HCT116 (cell line): ENCODE measurements at regions not wholly inside any gene's neighbourhood (a gene's known extent, or its start where the extent isn't known, plus 50 kb on each side); places are given as distances from the start of the nearest gene placed in this dataset.

Experiments
- ATAC-seq: fragments of 200-7000 bp; cut with Tn5 transposase; 2 replicates; pipeline ENCODE4 v1.9.1; 2020; ENCODE audit warnings: mild to moderate bottlenecking, moderate library complexity
- BruUV-seq: library from RNA; stranded (reverse); fragments of 400-500 nt; replicated peaks from 2 replicates; lab custom pipeline; 2021; lab: Mats Ljungman, UMichigan
- CTCF ChIA-PET: fragments of 300-600 bp; sonication (Branson Sonifier 250); formaldehyde crosslinking; loops from one replicate; lab custom pipeline; 2021; ENCODE audit warnings: antibody characterized with exemption; lab: Charles Lee
- POLR2A ChIA-PET: fragments of 300-600, 350-600 bp; sonication (Branson Sonifier 250); formaldehyde crosslinking; loops from one replicate; lab custom pipeline; 2021; ENCODE audit warnings: antibody characterized with exemption; lab: Charles Lee
- RAD21 ChIA-PET, 2 experiments: fragments of 300-600 bp; sonication (Branson Sonifier 250); formaldehyde crosslinking; loops; one replicate each; lab custom pipeline; 2023; ENCODE audit warnings: low total read pairs in 2 of 2; ENCODE audit not compliant: uncharacterized antibody in 2 of 2, unreplicated experiment in 2 of 2, low non-redundant PET in 1 of 2; lab: Charles Lee
- DNase-seq: peaks from one replicate; pipeline ENCODE4 v3.0.0-alpha.2; 2010; ENCODE audit warnings: low read depth, low spot score
- H2AFZ ChIP-seq: fragments of 200-600 bp; shearing (Covaris generic), sonication (generic); 2 replicates; pipeline ENCODE4 v1.6.1; 2017; ENCODE audit warnings: low read depth, mixed run types, mixed read lengths, antibody characterized with exemption, low read length; ENCODE audit not compliant: poor library complexity, severe bottlenecking
- H3K27ac ChIP-seq: 2 replicates; pipeline ENCODE4 v1.5.1; 2012; ENCODE audit warnings: low read depth, low read length
- H3K27me3 ChIP-seq: fragments of 200-600 bp; sonication (generic); 2 replicates; pipeline ENCODE4 v1.6.1; 2016; ENCODE audit warnings: mixed run types, low read length, mixed read lengths; ENCODE audit not compliant: insufficient read depth
- H3K36me3 ChIP-seq, 2 experiments: fragments of 200-500 bp in 1 of 2; fragments of 200-600 bp in 1 of 2; sonication (Bioruptor generic) in 1 of 2; sonication (generic) in 1 of 2; 2 replicates each; pipeline versions ENCODE4 v1.5.1 to v1.6.1; 2014 to 2016; ENCODE audit warnings: low read length in 2 of 2, inconsistent platforms in 1 of 2, mixed read lengths in 1 of 2, mixed run types in 1 of 2; ENCODE audit not compliant: insufficient read depth in 2 of 2, control insufficient read depth in 1 of 2
- H3K4me1 ChIP-seq, 2 experiments: fragments of 200-600 bp in 1 of 2; sonication (generic) in 1 of 2; 2 replicates each; pipeline versions ENCODE4 v1.5.1 to v1.6.1; 2012 to 2017; ENCODE audit warnings: low read length in 2 of 2, inconsistent platforms in 1 of 2, mild to moderate bottlenecking in 1 of 2, mixed read lengths in 1 of 2, mixed run types in 1 of 2, moderate library complexity in 1 of 2; ENCODE audit not compliant: insufficient read depth in 2 of 2, control insufficient read depth in 1 of 2
- H3K4me2 ChIP-seq: fragments of 200-600 bp; sonication (generic); 2 replicates; pipeline ENCODE4 v1.6.1; 2017; ENCODE audit warnings: mixed run types, low read length, mixed read lengths
- H3K4me3 ChIP-seq, 2 experiments: fragments of 200-600 bp in 1 of 2; sonication (generic) in 1 of 2; replicated peaks in 1 of 2; 2 replicates each; pipeline ENCODE4 v1.5.1; 2011 to 2016; ENCODE audit warnings: low read length in 2 of 2, control low read depth in 1 of 2, low read depth in 1 of 2, mild to moderate bottlenecking in 1 of 2, mixed read lengths in 1 of 2, mixed run types in 1 of 2
- H3K79me2 ChIP-seq: fragments of 200-600 bp; sonication (generic); 2 replicates; pipeline ENCODE4 v1.6.1; 2017; ENCODE audit warnings: mild to moderate bottlenecking, mixed run types, low read length, moderate library complexity, mixed read lengths; ENCODE audit not compliant: insufficient read depth
- H3K9ac ChIP-seq: fragments of 200-600 bp; sonication (generic); 2 replicates; pipeline ENCODE4 v1.6.1; 2016; ENCODE audit warnings: low read length, mixed read lengths
- H3K9me2 ChIP-seq: fragments of 200-600 bp; sonication (generic), shearing (Covaris generic); 2 replicates; pipeline ENCODE4 v1.6.1; 2017; ENCODE audit warnings: mixed run types, mild to moderate bottlenecking, moderate library complexity; ENCODE audit not compliant: insufficient read depth
- H3K9me3 ChIP-seq, 2 experiments: fragments of 200-500 bp in 1 of 2; fragments of 200-600 bp in 1 of 2; sonication (Bioruptor generic) in 1 of 2; sonication (generic) in 1 of 2; 2 replicates each; pipeline ENCODE4 v1.6.1; 2014 to 2017; ENCODE audit warnings: low read length in 2 of 2, mixed read lengths in 2 of 2, inconsistent platforms in 1 of 2, low read depth in 1 of 2, mild to moderate bottlenecking in 1 of 2, mixed run types in 1 of 2, moderate library complexity in 1 of 2; ENCODE audit not compliant: control insufficient read depth in 1 of 2, insufficient read depth in 1 of 2
- H4K20me1 ChIP-seq: fragments of 200-600 bp; sonication (generic), shearing (Covaris generic); 2 replicates; pipeline ENCODE4 v1.6.1; 2017; ENCODE audit warnings: mixed run types, mild to moderate bottlenecking, moderate library complexity; ENCODE audit not compliant: insufficient read depth
- ATF3 ChIP-seq: IDR thresholded peaks from 2 replicates; pipeline ENCODE4 v1.6.1; 2012
- CBX3 ChIP-seq: IDR thresholded peaks from 2 replicates; pipeline ENCODE4 v1.6.1; 2012; ENCODE audit warnings: low read depth
- CTCF ChIP-seq, 3 experiments: fragments of 200-600 bp in 1 of 3; sonication (generic) in 1 of 3; IDR thresholded peaks in 2 of 3; conservative IDR thresholded peaks in 1 of 3; 2 replicates each; pipeline ENCODE4 v1.5.1; 2012 to 2017; ENCODE audit warnings: low read depth in 2 of 3, low read length in 2 of 3, antibody characterized with exemption in 1 of 3, borderline replicate concordance in 1 of 3, control low read depth in 1 of 3, mild to moderate bottlenecking in 1 of 3, mixed read lengths in 1 of 3, mixed run types in 1 of 3, moderate library complexity in 1 of 3; ENCODE audit not compliant: insufficient read depth in 1 of 3
- ELF1 ChIP-seq: IDR thresholded peaks from 2 replicates; pipeline ENCODE4 v1.6.1; 2012; ENCODE audit warnings: low read depth, borderline replicate concordance
- EZH2 ChIP-seq: fragments of 200-600 bp; sonication (generic); IDR thresholded peaks from 2 replicates; pipeline ENCODE4 v1.6.1; 2017; ENCODE audit warnings: antibody characterized with exemption, mixed run types
- EZH2phosphoT487 ChIP-seq: fragments of 200-600 bp; IDR thresholded peaks from 2 replicates; pipeline ENCODE4 v1.6.1; 2018; ENCODE audit warnings: antibody characterized with exemption, borderline replicate concordance
- JUND ChIP-seq: IDR thresholded peaks from 2 replicates; pipeline ENCODE4 v1.6.1; 2012
- MAX ChIP-seq: IDR thresholded peaks from 2 replicates; pipeline ENCODE4 v1.6.1; 2012
- POLR2A ChIP-seq: IDR thresholded peaks from 2 replicates; pipeline ENCODE4 v1.7.0; 2011; ENCODE audit warnings: borderline replicate concordance; ENCODE audit not compliant: insufficient read depth, insufficient read length; ENCODE audit errors: extremely low read depth
- POLR2AphosphoS5 ChIP-seq: IDR thresholded peaks from 2 replicates; pipeline ENCODE4 v1.6.1; 2011; ENCODE audit warnings: mild to moderate bottlenecking, low read depth, low read length, moderate library complexity
- RAD21 ChIP-seq: IDR thresholded peaks from 2 replicates; pipeline ENCODE4 v1.6.1; 2012; ENCODE audit warnings: low read depth, mild to moderate bottlenecking
- SP1 ChIP-seq: IDR thresholded peaks from 2 replicates; pipeline ENCODE4 v1.6.1; 2012; ENCODE audit warnings: low read depth
- TCF7L2 ChIP-seq: IDR thresholded peaks from 2 replicates; pipeline ENCODE4 v1.7.0; 2011; ENCODE audit warnings: borderline replicate concordance, inconsistent platforms; ENCODE audit not compliant: insufficient read depth, insufficient read length; ENCODE audit errors: extremely low read depth
- ZFX ChIP-seq: fragments of 450-650 bp; IDR thresholded peaks from 2 replicates; pipeline ENCODE4 v1.6.1; 2017
- intact Hi-C: fragments of 100-400 bp; cut with micrococcal nuclease; formaldehyde crosslinking; loops from 2 replicates; pipeline ENCODE4 v1.10.0; 2022

GRCh38 chr6:117817499-117817898 lies 89.6 kb upstream of the SLC35F1 start:
- POLR2A ChIA-PET = no interaction called here
- no peaks in the 10 kb centered on the region for H3K9me3 ChIP-seq
- no peak overlapping the region for H3K4me3 ChIP-seq
- no peaks in the 10 kb centered on the region for H3K79me2 ChIP-seq
- RAD21 ChIA-PET = no interaction called here
- CTCF ChIA-PET = no interaction called here
- ATAC-seq (no peak), DNase-seq (no peak)
- no peak overlapping the region for H2AFZ ChIP-seq
- no peaks in the 10 kb centered on the region for H4K20me1 ChIP-seq
- intact Hi-C loops = no loop called here
- TF ChIP-seq CBX3 (no peak), RAD21 (no peak), ELF1 (no peak), CTCF (IDR thresholded peaks at IDR 0.05 in 2 of 3, conservative IDR thresholded peaks at IDR 0.05 in 1 of 3; ENCODE audit: borderline replicate concordance in 1 of 3, insufficient read depth in 1 of 3, low read depth in 2 of 3, low read length in 2 of 3) (no peak), EZH2phosphoT487 (no peak), POLR2AphosphoS5 (no peak), ATF3 (no peak), ZFX (no peak), EZH2 (no peak)
- no peaks in the 10 kb centered on the region for H3K4me1 ChIP-seq
- H3K9ac ChIP-seq = no peak overlapping the region
- no peak overlapping the region for H3K27ac ChIP-seq
- no peaks in the 10 kb centered on the region for H3K36me3 ChIP-seq
- no peak overlapping the region for H3K4me2 ChIP-seq
- H3K9me2 ChIP-seq = no peaks in the 10 kb centered on the region
- no TSS peak for BruUV-seq
- no peaks in the 10 kb centered on the region for H3K27me3 ChIP-seq

GRCh38 chr6:117817992-117818391 lies 89.1 kb upstream of the SLC35F1 start:
- H3K27me3 ChIP-seq = no peaks in the 10 kb centered on the region

More at GRCh38 chr6:117817992-117818391, 89.1 kb upstream of the SLC35F1 start:
- no peak overlapping the region for H3K27ac ChIP-seq
- intact Hi-C loops = no loop called here
- H3K9me2 ChIP-seq = no peaks in the 10 kb centered on the region
- DNase-seq (no peak), ATAC-seq (no peak)
- CTCF ChIA-PET = no interaction called here
- TF ChIP-seq CBX3 = no peak
- no peak for TF ChIP-seq ZFX
- no peak for TF ChIP-seq EZH2
- TF ChIP-seq MAX = no peak
- TF ChIP-seq SP1 = no peak
- TF ChIP-seq JUND = no peak
- TF ChIP-seq EZH2phosphoT487 = no peak
- no peak for TF ChIP-seq TCF7L2
- TF ChIP-seq POLR2A = no peak
- no peaks in the 10 kb centered on the region for H3K4me1 ChIP-seq
- H2AFZ ChIP-seq = no peak overlapping the region
- H3K36me3 ChIP-seq = no peaks in the 10 kb centered on the region
- POLR2A ChIA-PET = no interaction called here
- H3K9ac ChIP-seq = no peak overlapping the region
- no peak overlapping the region for H3K4me3 ChIP-seq
- no peaks in the 10 kb centered on the region for H3K9me3 ChIP-seq
- no peaks in the 10 kb centered on the region for H3K79me2 ChIP-seq
- no peak overlapping the region for H3K4me2 ChIP-seq
- BruUV-seq = no TSS peak
- RAD21 ChIA-PET = no interaction called here
- H4K20me1 ChIP-seq = no peaks in the 10 kb centered on the region
